Neural cell (in vitro differentiated cells): ENCODE measurements at regions not wholly inside any gene's neighbourhood (a gene's known extent, or its start where the extent isn't known, plus 50 kb on each side); places are given as distances from the start of the nearest gene placed in this dataset.

Experiments used
- CTCF ChIP-seq: fragments of 450-650 bp; IDR thresholded peaks from 2 replicates; pipeline ENCODE4 v1.5.1; 2014; ENCODE audit warnings: antibody characterized with exemption, mild to moderate bottlenecking, moderate library complexity; ENCODE audit not compliant: poor library complexity, severe bottlenecking
- EZH2 ChIP-seq: fragments of 200-600, 300-800 bp; shearing (Covaris generic), sonication (generic); IDR thresholded peaks from 2 replicates; pipeline ENCODE4 v1.6.1; 2014; ENCODE audit warnings: antibody characterized with exemption, low read length, borderline replicate concordance, mild to moderate bottlenecking; ENCODE audit not compliant: insufficient read depth, poor library complexity, severe bottlenecking

GRCh38 chr9:18294229-18294628, 179.7 kb upstream of the ADAMTSL1 start:
- TF ChIP-seq EZH2 = no peak
- TF ChIP-seq CTCF = no peak
